ENCODE measurements at regions not wholly inside any gene's neighbourhood (a gene's known extent, or its start where the extent isn't known, plus 50 kb on each side); places are given as distances from the start of the nearest gene placed in this dataset.

DNA sequence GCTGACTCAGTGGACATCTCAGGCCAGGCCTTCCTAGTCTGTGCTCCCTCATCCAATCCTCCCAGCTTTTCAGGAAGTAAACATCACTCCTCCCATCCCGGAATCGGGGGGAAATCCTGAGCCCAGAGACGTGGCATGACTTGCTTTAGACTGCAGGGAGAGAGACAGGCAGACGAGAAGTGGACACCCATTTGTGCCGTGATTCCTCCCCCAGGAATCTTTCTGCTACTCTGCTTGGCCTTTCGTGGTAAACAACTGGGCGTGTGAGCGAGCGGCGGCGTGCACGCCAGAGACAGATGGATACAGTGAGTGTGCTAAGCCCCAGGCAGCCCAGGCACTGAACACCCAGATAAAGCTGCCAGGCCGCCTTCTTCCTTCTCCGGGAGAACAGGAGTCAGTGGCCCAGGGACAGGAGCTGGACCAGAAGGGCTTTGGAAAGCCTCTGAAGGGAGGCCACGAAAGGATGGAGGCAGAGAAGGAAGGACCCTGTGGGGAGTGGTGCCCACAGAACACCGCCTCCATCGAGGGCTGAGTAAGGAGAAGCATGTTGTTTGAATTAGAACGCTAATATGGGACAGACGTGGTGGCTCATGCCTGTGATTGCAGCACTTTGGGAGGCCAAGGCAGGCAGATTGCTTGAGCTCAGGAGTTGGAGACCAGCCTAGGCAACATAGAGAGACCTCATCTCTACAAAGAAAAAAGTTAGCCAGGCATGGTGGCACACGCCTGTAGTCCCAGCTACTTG is 53.0 kb upstream of the PRR5 start:
- TF ChIP-seq, protein P1, sequence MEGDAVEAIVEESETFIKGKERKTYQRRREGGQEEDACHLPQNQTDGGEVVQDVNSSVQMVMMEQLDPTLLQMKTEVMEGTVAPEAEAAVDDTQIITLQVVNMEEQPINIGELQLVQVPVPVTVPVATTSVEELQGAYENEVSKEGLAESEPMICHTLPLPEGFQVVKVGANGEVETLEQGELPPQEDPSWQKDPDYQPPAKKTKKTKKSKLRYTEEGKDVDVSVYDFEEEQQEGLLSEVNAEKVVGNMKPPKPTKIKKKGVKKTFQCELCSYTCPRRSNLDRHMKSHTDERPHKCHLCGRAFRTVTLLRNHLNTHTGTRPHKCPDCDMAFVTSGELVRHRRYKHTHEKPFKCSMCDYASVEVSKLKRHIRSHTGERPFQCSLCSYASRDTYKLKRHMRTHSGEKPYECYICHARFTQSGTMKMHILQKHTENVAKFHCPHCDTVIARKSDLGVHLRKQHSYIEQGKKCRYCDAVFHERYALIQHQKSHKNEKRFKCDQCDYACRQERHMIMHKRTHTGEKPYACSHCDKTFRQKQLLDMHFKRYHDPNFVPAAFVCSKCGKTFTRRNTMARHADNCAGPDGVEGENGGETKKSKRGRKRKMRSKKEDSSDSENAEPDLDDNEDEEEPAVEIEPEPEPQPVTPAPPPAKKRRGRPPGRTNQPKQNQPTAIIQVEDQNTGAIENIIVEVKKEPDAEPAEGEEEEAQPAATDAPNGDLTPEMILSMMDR (conservative IDR thresholded peaks at IDR 0.05; ENCODE audit: low read depth, low read length): no peak
- TF ChIP-seq RFX5 (IDR thresholded peaks at IDR 0.05; ENCODE audit: low read depth, low read length) (no peak), MXI1 (IDR thresholded peaks at IDR 0.05; ENCODE audit: borderline replicate concordance, low read depth, low read length) (peak; percentile 83), BHLHE40 (IDR thresholded peaks at IDR 0.05; ENCODE audit: low read depth, low read length) (peak; percentile 85), POLR2A (IDR thresholded peaks at IDR 0.05; ENCODE audit: low read depth, low read length) (peak; percentile 46; the same call in 1 of the 2 replicates), CHD1 (IDR thresholded peaks at IDR 0.05; ENCODE audit: low read depth, low read length) (no peak; the same call in 1 of the 2 replicates), CEBPB (IDR thresholded peaks at IDR 0.05; ENCODE audit: low read depth, low read length) (0 out of 2 replicates have a peak, but pooled peaks have one; percentile 12), RCOR1 (IDR thresholded peaks at IDR 0.05; ENCODE audit: insufficient replicate concordance, low read length) (peak; percentile 31)
- TF ChIP-seq, protein P2, sequence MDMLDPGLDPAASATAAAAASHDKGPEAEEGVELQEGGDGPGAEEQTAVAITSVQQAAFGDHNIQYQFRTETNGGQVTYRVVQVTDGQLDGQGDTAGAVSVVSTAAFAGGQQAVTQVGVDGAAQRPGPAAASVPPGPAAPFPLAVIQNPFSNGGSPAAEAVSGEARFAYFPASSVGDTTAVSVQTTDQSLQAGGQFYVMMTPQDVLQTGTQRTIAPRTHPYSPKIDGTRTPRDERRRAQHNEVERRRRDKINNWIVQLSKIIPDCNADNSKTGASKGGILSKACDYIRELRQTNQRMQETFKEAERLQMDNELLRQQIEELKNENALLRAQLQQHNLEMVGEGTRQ (IDR thresholded peaks at IDR 0.05; ENCODE audit: low read depth, low read length): no peak
